A549 (cell line): ENCODE measurements at regions not wholly inside any gene's neighbourhood (a gene's known extent, or its start where the extent isn't known, plus 50 kb on each side); places are given as distances from the start of the nearest gene placed in this dataset.

Source experiments
- CBX2 ChIP-seq: fragments of 200-600 bp; sonication (generic); IDR thresholded peaks from 2 replicates; pipeline ENCODE4 v1.6.1; 2016; ENCODE audit warnings: low read depth, mild to moderate bottlenecking, borderline replicate concordance
- CEBPB ChIP-seq, 2 experiments: fragments of >200 bp in 1 of 2; sonication (Bioruptor Twin) in 1 of 2; formaldehyde crosslinking in 1 of 2; IDR thresholded peaks; 2 replicates each; pipeline ENCODE4 v1.6.1; 2012 to 2016
- CTCF ChIP-seq: fragments of >200 bp; sonication (Bioruptor Twin); formaldehyde crosslinking; IDR thresholded peaks from 3 replicates; pipeline ENCODE4 v1.5.1; 2016
- HOXA7 ChIP-seq: fragments of 250-450 bp; sonication (Bioruptor Pico); IDR thresholded peaks from 2 replicates; pipeline ENCODE4 v1.5.0; 2020; ENCODE audit warnings: mild to moderate bottlenecking, moderate library complexity
- PHF8 ChIP-seq: fragments of 200-600 bp; sonication (generic); IDR thresholded peaks from 2 replicates; pipeline ENCODE4 v1.6.1; 2016; ENCODE audit warnings: low read depth, mild to moderate bottlenecking, antibody characterized with exemption, moderate library complexity, borderline replicate concordance
- POLR2A ChIP-seq: IDR thresholded peaks from 2 replicates; pipeline ENCODE4 v1.6.1; 2012; ENCODE audit warnings: mild to moderate bottlenecking, low read length
- USF2 ChIP-seq: fragments of 450-650 bp; IDR thresholded peaks from 2 replicates; pipeline ENCODE4 v1.6.1; 2014; ENCODE audit warnings: antibody characterized with exemption

- TF ChIP-seq CTCF, result no peak
- no peak for TF ChIP-seq PHF8
- no peak for TF ChIP-seq POLR2A
- TF ChIP-seq CBX2, result no peak
- TF ChIP-seq USF2, result no peak
- no peak for TF ChIP-seq HOXA7 (CRISPR knock-in tag)
- no peak for TF ChIP-seq CEBPB (IDR thresholded peaks at IDR 0.05)
These were observed 184.5 kb upstream of the CXCL12 start for GRCh38 chr10:44569193-44570091.
